H9 (cell line): ENCODE measurements at regions not wholly inside any gene's neighbourhood (a gene's known extent, or its start where the extent isn't known, plus 50 kb on each side); places are given as distances from the start of the nearest gene placed in this dataset.

ENCODE experiments used
- DNase-seq: peaks from one replicate; pipeline ENCODE4 v3.0.0-alpha.2; 2017
- H2AFZ ChIP-seq: one replicate; pipeline ENCODE4 v1.6.1; 2013; ENCODE audit warnings: mild to moderate bottlenecking, low read length, control low read depth, moderate library complexity
- H2AK5ac ChIP-seq: 2 replicates; pipeline ENCODE4 v1.6.1; 2013; ENCODE audit warnings: low read length, control low read depth, mixed read lengths; ENCODE audit not compliant: insufficient read length
- H2BK120ac ChIP-seq: one replicate; pipeline ENCODE4 v1.6.1; 2013; ENCODE audit warnings: low read depth, mild to moderate bottlenecking, low read length, control low read depth, inconsistent platforms; ENCODE audit not compliant: poor library complexity, severe bottlenecking
- H2BK12ac ChIP-seq: 2 replicates; pipeline ENCODE4 v1.6.1; 2013; ENCODE audit warnings: low read length, control low read depth, mixed read lengths, low read depth; ENCODE audit not compliant: insufficient read length
- H2BK15ac ChIP-seq: 2 replicates; pipeline ENCODE4 v1.6.1; 2013; ENCODE audit warnings: low read depth, low read length, control low read depth
- H2BK20ac ChIP-seq: one replicate; pipeline ENCODE4 v1.6.1; 2013; ENCODE audit warnings: low read depth, mild to moderate bottlenecking, low read length, control low read depth, inconsistent platforms; ENCODE audit not compliant: poor library complexity, severe bottlenecking
- H2BK5ac ChIP-seq: 2 replicates; pipeline ENCODE4 v1.6.1; 2013; ENCODE audit warnings: low read length, control low read depth, mixed read lengths; ENCODE audit not compliant: insufficient read length
- H3K14ac ChIP-seq: 2 replicates; pipeline ENCODE4 v1.6.1; 2013; ENCODE audit warnings: low read length, control low read depth; ENCODE audit not compliant: insufficient read depth
- H3K18ac ChIP-seq: 2 replicates; pipeline ENCODE4 v1.6.1; 2013; ENCODE audit warnings: low read depth, mild to moderate bottlenecking, mixed read lengths, low read length, control low read depth; ENCODE audit not compliant: insufficient read length
- H3K23ac ChIP-seq: 2 replicates; pipeline ENCODE4 v1.6.1; 2013; ENCODE audit warnings: low read length, control low read depth, mixed read lengths, low read depth; ENCODE audit not compliant: insufficient read length
- H3K23me2 ChIP-seq: 2 replicates; pipeline ENCODE4 v1.6.1; 2013; ENCODE audit warnings: low read depth, mild to moderate bottlenecking, mixed read lengths, low read length, control low read depth; ENCODE audit not compliant: insufficient read length, poor library complexity, severe bottlenecking
- H3K27ac ChIP-seq: 2 replicates; pipeline ENCODE4 v1.5.1; 2013; ENCODE audit warnings: low read length, control low read depth, mixed read lengths, low read depth; ENCODE audit not compliant: insufficient read length
- H3K27me3 ChIP-seq: 2 replicates; pipeline ENCODE4 v1.6.1; 2013; ENCODE audit warnings: low read length, control low read depth, inconsistent platforms; ENCODE audit not compliant: insufficient read depth
- H3K4ac ChIP-seq: 2 replicates; pipeline ENCODE4 v1.6.1; 2013; ENCODE audit warnings: low read depth, mild to moderate bottlenecking, control low read depth, inconsistent platforms, low read length, moderate library complexity
- H3K4me1 ChIP-seq: 2 replicates; pipeline ENCODE4 v1.6.1; 2013; ENCODE audit warnings: low read length, control low read depth, inconsistent platforms; ENCODE audit not compliant: insufficient read depth
- H3K4me2 ChIP-seq: 2 replicates; pipeline ENCODE4 v1.6.1; 2013; ENCODE audit warnings: low read length, control low read depth, mixed read lengths; ENCODE audit not compliant: insufficient read length, insufficient read depth
- H3K56ac ChIP-seq: 2 replicates; pipeline ENCODE4 v1.6.1; 2013; ENCODE audit warnings: low read depth, mild to moderate bottlenecking, mixed read lengths, low read length, control low read depth; ENCODE audit not compliant: insufficient read length
- H3K79me1 ChIP-seq: 2 replicates; pipeline ENCODE4 v1.6.1; 2013; ENCODE audit warnings: low read depth, mild to moderate bottlenecking, moderate library complexity, low read length, control low read depth, inconsistent platforms; ENCODE audit not compliant: insufficient read depth, poor library complexity, severe bottlenecking
- H3K79me2 ChIP-seq: 2 replicates; pipeline ENCODE4 v1.6.1; 2013; ENCODE audit warnings: low read length, control low read depth, inconsistent platforms; ENCODE audit not compliant: insufficient read depth
- H3K9ac ChIP-seq: 2 replicates; pipeline ENCODE4 v1.6.1; 2013; ENCODE audit warnings: low read length, control low read depth, mixed read lengths; ENCODE audit not compliant: insufficient read length; ENCODE audit errors: extremely low read depth
- H3K9me3 ChIP-seq: one replicate; pipeline ENCODE4 v1.6.1; 2013; ENCODE audit warnings: low read depth, low read length, inconsistent platforms; ENCODE audit not compliant: control insufficient read depth
- H3T11ph ChIP-seq: one replicate; pipeline ENCODE4 v1.6.1; 2013; ENCODE audit warnings: mild to moderate bottlenecking, low read length, control low read depth, inconsistent platforms
- H4K20me1 ChIP-seq: one replicate; pipeline ENCODE4 v1.6.1; 2013; ENCODE audit not compliant: control insufficient read depth, insufficient read length, insufficient read depth
- H4K5ac ChIP-seq: 2 replicates; pipeline ENCODE4 v1.6.1; 2013; ENCODE audit warnings: low read depth, mild to moderate bottlenecking, mixed read lengths, low read length, control low read depth; ENCODE audit not compliant: insufficient read length
- H4K8ac ChIP-seq: replicated peaks from 2 replicates; pipeline ENCODE4 v1.6.1; 2013; ENCODE audit warnings: low read length, control low read depth, mixed read lengths, low read depth; ENCODE audit not compliant: insufficient read length
- H4K91ac ChIP-seq: 2 replicates; pipeline ENCODE4 v1.6.1; 2013; ENCODE audit warnings: low read depth, mild to moderate bottlenecking, moderate library complexity, mixed read lengths, low read length, control low read depth; ENCODE audit not compliant: insufficient read length
- H3K27ac Mint-ChIP-seq, 3 experiments: 2 replicates in 2 of 3; 3 replicates in 1 of 3; pipeline ENCODE4 v1.8.0; 2020 to 2021; ENCODE audit warnings: mixed read lengths in 3 of 3, mild to moderate bottlenecking in 1 of 3, moderate library complexity in 1 of 3
- H3K27me3 Mint-ChIP-seq: 2 replicates; pipeline ENCODE4 v1.8.0; 2021; ENCODE audit warnings: low read depth, mild to moderate bottlenecking, moderate library complexity, mixed read lengths
- H3K36me3 Mint-ChIP-seq, 3 experiments: 2 replicates in 2 of 3; 3 replicates in 1 of 3; pipeline ENCODE4 v1.8.0; 2020 to 2021; ENCODE audit warnings: low read depth in 3 of 3, mixed read lengths in 3 of 3; ENCODE audit not compliant: insufficient read depth in 1 of 3
- H3K4me1 Mint-ChIP-seq, 2 experiments: 2 replicates each; pipeline ENCODE4 v1.8.0; 2020; ENCODE audit warnings: mixed read lengths in 2 of 2
- H3K4me3 Mint-ChIP-seq, 2 experiments: 2 replicates in 1 of 2; 3 replicates in 1 of 2; pipeline ENCODE4 v1.8.0; 2020 to 2021; ENCODE audit warnings: mild to moderate bottlenecking in 2 of 2, mixed read lengths in 2 of 2, moderate library complexity in 1 of 2
- H3K9me3 Mint-ChIP-seq, 2 experiments: 2 replicates in 1 of 2; 3 replicates in 1 of 2; pipeline ENCODE4 v1.8.0; 2020; ENCODE audit warnings: mild to moderate bottlenecking in 2 of 2, mixed read lengths in 2 of 2, moderate library complexity in 1 of 2
- WGBS: extraction: QIAGEN DNeasy Blood & Tissue Kit; methylation state at CpG from one replicate; pipeline ENCODE4 v1.1.7; 2013; ENCODE audit warnings: missing lambda C conversion rate, low lambda C conversion rate, mixed read lengths; ENCODE audit not compliant: insufficient read length; ENCODE audit errors: extremely low coverage; 5-methylcytosine and 5-hydroxymethylcytosine counted together
- TF ChIP-seq, protein P1 (sequence below): fragments of 200-600 bp; sonication (generic); conservative IDR thresholded peaks from 3 replicates; pipeline ENCODE4 v1.8.0; 2021; ENCODE audit warnings: antibody characterized with exemption, mild to moderate bottlenecking

DNA sequence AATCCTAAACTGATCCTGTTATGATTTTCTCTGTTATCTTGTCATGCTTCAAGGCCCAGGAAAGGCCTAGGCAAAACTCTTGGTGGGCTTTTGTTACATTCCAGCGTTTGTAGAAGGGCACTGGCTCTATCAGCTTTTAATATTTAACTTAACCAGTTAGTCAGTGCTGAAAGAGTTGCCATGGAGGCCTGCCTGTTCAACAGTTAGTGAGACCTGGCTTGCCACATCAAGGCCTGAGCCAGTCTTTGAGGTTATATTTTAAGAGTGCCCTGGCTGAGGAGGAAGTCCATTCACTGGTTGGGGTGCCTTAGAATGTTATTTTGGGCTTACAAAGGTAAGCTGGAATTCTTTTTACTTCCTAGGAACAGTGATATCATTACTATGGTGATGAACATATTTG lies 144.1 kb upstream of the NRG3 start:
- H3K27me3 ChIP-seq: no peaks in the 10 kb centered on the region
- H3K27ac Mint-ChIP-seq: no peak overlapping the region
- no peak overlapping the region for H2BK5ac ChIP-seq
- no peak overlapping the region for H3K23ac ChIP-seq
- no peak overlapping the region for H2BK120ac ChIP-seq
- no peak overlapping the region for H3K4me2 ChIP-seq
- no peaks in the 10 kb centered on the region for H3K23me2 ChIP-seq
- H4K20me1 ChIP-seq: no peaks in the 10 kb centered on the region
- H3K14ac ChIP-seq: no peak overlapping the region
- no peak overlapping the region for H3K27ac ChIP-seq
- H3K79me2 ChIP-seq: no peaks in the 10 kb centered on the region
- no peak overlapping the region for H3T11ph ChIP-seq
- WGBS: no CpG with 5 or more reads among the region's 1 CpG
- H2BK12ac ChIP-seq: no peak overlapping the region
- H2BK20ac ChIP-seq: no peak overlapping the region
- H2BK15ac ChIP-seq: no peak overlapping the region
- no peak overlapping the region for H3K9ac ChIP-seq
- peaks cover 19 to 24% of the 10 kb centered on the region in 2 experiments for H3K4me1 Mint-ChIP-seq
- no peak for DNase-seq
- H3K56ac ChIP-seq: no peak overlapping the region
- no peaks in the 10 kb centered on the region for H3K79me1 ChIP-seq
- peaks cover 11 to 14% of the 10 kb centered on the region in 2 experiments for H3K9me3 Mint-ChIP-seq
- no peak overlapping the region for H3K4me3 Mint-ChIP-seq
- H4K91ac ChIP-seq: no peak overlapping the region
- no peak overlapping the region for H4K8ac ChIP-seq
- no peaks in the 10 kb centered on the region for H3K9me3 ChIP-seq
- no peaks in the 10 kb centered on the region for H3K27me3 Mint-ChIP-seq
- peaks cover 7% of the 10 kb centered on the region; the same call in 1 of the 2 replicates for H3K4me1 ChIP-seq
- no peak overlapping the region for H2AFZ ChIP-seq
- no peak overlapping the region for H3K18ac ChIP-seq
- H2AK5ac ChIP-seq: no peak overlapping the region
- TF ChIP-seq, protein P1, sequence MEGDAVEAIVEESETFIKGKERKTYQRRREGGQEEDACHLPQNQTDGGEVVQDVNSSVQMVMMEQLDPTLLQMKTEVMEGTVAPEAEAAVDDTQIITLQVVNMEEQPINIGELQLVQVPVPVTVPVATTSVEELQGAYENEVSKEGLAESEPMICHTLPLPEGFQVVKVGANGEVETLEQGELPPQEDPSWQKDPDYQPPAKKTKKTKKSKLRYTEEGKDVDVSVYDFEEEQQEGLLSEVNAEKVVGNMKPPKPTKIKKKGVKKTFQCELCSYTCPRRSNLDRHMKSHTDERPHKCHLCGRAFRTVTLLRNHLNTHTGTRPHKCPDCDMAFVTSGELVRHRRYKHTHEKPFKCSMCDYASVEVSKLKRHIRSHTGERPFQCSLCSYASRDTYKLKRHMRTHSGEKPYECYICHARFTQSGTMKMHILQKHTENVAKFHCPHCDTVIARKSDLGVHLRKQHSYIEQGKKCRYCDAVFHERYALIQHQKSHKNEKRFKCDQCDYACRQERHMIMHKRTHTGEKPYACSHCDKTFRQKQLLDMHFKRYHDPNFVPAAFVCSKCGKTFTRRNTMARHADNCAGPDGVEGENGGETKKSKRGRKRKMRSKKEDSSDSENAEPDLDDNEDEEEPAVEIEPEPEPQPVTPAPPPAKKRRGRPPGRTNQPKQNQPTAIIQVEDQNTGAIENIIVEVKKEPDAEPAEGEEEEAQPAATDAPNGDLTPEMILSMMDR: no peak
- H3K4ac ChIP-seq: no peak overlapping the region
- peaks cover 3 to 15% (median 4%) of the 10 kb centered on the region in 3 experiments; a peak in 5 of 7 replicates for H3K36me3 Mint-ChIP-seq
- H4K5ac ChIP-seq: no peak overlapping the region
